G401 (cell line): ENCODE measurements at regions not wholly inside any gene's neighbourhood (a gene's known extent, or its start where the extent isn't known, plus 50 kb on each side); places are given as distances from the start of the nearest gene placed in this dataset.
"Not testable (repeated sequence)": the region's sequence is repeated elsewhere in the genome, so short reads cannot be mapped to it uniquely, and the experiment has no call there.

ENCODE experiments used
- DNase-seq: peaks from one replicate; pipeline ENCODE4 v3.0.0-alpha.2; 2015; ENCODE audit warnings: low spot score
- in situ Hi-C: cut with HindIII; loops from 2 replicates; pipeline ENCODE4 v1.10.0; 2016; ENCODE audit warnings: low sequenced_read_pairs, mixed read lengths

DNA sequence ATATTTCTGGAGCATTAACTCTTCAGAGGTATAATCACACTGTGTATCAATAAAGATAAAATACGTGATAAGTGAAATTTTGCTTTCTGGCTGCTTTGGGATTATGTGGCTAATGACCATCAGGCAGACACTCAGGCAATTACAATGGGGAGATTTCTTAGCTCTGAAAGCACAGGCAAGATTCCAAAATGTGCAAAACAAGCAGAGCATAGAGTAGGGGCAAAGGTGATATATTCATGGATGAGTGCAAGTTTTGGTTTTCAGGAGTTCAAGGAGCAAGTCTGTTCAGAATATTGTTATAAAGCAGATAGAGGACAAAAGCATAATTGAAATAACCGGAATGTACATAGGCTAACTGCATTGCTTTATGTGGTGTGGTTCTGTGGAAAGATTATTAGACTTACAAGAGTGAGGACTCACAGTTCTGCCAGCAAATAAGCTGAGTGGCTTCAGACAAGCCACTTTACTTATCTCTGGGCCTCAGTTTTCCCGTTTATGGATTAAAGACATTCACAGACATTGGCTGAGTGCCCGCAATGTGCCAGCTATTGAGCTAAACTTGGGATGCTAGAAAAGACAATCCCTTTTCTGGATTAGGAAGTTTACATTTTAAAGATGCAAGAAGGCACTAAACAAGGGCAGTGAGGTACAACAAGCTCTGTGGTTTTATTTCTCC, 945.6 kb upstream of the ARRDC3 start:
- in situ Hi-C loops: no loop called here
- no peak for DNase-seq

DNA sequence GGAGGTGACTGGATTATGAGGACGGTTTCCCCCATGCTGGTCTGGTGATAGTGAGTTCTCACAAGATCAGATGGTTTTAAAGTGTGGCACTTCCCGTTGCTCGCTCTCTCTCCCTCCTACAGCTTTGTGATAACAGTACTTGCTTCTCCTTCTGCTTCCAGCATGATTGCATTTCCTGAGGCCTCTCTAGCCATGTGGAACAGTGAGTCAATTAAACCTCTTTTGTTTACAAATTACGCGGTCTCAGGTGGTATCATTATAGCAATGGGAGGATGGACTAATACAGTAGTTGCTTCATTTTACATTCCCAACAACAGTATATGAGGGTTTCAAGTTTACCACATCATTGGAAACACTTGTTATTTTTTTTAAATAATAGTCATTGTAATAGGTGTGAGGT, 937.3 kb upstream of the ARRDC3 start:
- DNase-seq: no peak
- in situ Hi-C loops: no loop called here

DNA sequence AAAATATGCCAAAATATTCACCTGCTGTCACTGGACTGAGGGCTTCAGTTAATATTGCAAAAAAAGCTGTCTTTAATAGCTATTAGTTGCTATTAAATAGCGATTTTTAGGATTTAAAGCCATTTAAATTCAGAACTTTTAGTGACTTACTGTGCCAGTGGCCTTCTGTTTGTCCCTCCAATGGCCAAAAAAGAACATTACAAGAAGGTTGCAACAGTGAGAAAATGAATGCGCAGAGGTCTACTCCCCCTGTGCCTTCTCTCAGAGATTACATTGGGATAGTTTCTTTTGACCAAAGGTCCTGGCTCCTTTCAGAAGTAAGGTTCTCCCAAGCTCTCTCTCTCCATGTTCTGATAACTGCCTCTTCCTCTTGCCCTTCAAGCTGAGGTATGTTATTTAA, 930.3 kb upstream of the ARRDC3 start:
- in situ Hi-C loops: no loop called here
- DNase-seq: no peak

DNA sequence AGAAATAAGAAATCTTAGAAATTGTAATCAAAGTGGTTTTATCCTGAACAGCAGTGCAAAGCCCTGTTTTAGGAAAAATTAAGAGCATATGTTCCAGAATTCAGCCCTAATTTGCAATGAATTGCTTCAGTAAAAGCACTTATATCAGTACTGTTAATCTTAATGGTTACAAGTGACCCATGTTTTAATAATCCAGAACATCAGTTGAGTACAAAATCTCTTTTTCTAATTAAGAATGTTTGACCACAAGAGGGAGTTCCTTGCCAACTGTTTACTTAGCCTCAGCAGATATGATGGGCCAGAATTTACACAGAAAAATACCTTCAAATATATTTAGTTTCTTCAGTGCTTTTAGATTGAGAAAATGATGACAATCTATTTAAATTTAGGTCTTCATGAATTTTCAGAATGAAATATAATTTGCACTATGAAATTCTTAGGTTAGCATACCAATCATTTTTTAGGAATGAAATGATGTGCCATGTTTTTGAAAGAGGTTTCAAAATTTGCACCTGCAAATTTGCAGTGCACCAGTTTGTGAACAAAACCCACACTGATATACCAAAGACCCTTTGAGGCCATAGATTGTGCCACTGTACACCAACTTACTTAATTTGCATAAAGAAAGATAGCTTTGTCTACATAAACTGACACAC, 926.3 kb upstream of the ARRDC3 start:
- DNase-seq: peak; percentile 61
- in situ Hi-C loops: no loop called here

DNA sequence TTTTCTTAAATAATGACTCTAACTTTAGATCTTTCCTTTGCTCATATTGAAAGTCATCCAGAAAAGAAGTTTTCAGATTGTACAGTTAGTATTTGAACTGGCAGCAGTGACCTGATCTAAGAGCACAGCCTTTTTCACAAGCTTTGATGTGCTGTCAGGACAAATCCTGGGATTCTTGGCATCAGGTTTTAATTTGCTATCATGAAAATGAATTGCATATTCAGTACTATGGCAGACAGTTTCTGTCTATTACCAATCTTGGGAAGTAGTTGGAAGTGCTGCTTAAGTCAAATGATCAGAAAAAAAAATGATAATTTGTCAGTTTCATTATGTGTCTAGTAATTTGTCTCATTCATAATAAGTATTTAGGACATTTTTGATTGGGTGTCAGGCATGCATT, 925.6 kb upstream of the ARRDC3 start:
- in situ Hi-C loops: no loop called here
- no peak for DNase-seq

DNA sequence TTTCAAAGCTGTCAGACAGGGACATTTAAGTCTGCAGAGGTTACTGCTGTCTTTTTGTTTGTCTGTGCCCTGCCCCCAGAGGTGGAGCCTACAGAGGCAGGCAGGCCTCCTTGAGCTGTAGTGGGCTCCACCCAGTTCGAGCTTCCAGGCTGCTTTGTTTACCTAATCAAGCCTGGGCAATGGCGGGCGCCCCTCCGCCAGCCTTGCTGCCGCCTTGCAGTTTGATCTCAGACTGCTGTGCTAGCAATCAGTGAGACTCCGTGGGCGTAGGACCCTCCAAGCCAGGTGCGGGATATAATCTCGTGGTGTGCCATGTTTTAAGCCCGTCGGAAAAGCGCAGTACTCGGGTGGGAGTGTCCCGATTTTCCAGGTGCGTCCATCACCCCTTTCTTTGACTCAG, 919.2 kb upstream of the ARRDC3 start:
- in situ Hi-C loops, DNase-seq: not testable (repeated sequence)

DNA sequence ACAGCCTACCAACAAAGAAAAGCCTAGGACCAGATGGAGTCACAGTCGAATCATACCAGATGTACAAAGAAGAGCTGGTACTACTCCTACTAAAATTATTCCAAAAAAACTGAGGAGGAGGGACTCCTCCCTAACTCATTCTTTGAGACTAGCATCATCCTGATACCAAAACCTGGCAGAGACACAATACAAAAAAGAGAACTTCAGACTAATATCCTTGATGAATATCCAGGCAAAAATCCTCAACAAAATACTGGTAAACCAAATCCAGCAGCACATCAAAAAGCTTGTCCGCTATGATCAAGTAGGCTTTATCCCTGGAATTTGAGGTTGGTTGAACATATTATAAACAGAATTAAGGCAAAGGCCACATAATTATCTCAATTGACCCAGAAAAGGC, 900.4 kb upstream of the ARRDC3 start:
- in situ Hi-C loops: no loop called here
- DNase-seq: no peak

DNA sequence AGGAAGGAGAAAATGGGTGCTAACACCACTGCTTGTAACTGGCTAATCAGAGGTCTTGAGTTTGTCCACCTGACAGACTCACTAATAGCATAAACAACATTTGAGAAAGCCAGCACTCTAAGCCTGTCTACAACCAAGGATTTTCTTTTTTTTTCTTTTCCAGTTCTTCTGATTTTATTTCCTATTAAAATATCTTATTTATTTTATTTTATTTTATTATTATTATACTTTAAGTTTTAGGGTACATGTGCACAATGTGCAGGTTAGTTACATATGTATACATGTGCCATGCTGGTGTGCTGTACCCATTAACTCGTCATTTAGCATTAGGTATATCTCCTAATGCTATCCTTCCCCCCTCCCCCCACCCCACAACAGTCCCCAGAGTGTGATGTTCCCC, 888.6 kb upstream of the ARRDC3 start:
- in situ Hi-C loops, DNase-seq: not testable (repeated sequence)

DNA sequence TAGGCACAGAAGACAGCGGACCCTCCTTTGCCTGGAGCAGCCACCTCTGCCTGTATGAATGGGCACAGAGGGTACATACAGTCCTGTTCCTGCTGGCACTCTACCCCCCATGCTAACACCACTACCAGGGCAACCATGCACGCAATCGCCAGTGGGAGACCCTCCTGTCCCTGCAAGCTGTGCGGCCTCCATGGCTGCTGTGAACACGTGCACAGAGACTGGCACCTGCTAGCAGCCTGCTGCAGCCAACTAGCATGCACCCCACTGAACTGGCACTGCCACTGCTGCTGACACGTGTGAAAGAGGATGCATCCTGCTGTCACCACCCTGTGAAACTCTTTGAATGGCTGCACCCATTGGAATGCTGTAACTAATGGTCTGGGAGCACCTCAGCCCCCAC, 885.2 kb upstream of the ARRDC3 start:
- in situ Hi-C loops: no loop called here
- DNase-seq: no peak

DNA sequence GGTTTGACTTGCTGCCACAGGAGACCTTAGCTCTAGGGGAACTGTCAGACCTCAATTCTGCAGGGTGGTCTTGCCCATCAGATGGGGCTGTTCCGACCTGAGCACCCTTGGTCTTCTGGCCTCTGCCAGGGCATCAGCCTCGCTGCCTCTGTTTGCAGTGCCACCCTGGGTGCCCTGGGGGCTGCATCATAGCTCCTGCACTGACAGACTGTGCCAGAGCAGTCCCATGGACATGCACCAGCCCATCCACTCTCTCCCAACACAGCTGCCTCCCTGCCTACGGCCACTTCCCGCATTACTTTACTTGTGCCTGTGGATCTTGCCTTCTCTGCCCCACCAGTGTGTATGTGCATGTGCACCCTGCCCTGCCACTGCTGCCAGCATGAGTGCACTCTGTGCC, 884.7 kb upstream of the ARRDC3 start:
- in situ Hi-C loops: no loop called here
- DNase-seq: no peak

DNA sequence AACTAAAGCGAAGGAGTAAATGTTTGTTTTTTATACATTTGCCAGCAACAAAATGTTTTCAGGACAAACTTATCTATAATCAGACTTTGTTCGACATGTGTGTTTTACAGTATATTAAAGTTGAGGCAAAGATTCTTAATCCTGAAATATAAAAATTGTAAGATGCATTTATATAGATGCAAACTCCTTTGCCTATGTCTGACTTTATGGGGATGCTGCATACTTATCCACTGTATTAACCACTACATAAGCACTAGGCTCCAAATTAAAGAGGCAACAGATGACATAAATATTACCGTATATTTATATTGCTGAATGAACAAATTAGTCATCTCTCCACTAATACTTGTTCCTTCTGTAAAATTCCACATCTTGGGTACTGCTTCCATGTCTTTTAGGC, 882.7 kb upstream of the ARRDC3 start:
- in situ Hi-C loops: no loop called here
- DNase-seq: no peak

DNA sequence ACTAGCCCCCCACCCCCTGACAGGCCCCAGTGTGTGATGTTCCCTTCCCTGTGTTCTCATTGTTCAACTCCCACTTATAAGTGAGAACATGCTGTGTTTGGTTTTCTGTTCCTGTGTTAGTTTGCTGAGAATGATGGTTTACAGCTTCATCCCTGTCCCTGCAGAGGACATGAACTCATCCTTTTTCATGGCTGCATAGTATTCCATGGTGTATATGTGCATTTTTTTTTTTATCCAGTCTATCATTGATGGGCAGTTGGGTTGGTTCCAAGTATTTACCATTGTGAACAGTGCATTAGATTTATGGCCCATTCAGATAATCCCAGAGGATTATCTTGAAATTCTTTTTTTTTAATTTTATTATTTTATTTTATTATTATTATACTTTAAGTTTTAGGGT, 872.5 kb upstream of the ARRDC3 start:
- in situ Hi-C loops, DNase-seq: not testable (repeated sequence)

DNA sequence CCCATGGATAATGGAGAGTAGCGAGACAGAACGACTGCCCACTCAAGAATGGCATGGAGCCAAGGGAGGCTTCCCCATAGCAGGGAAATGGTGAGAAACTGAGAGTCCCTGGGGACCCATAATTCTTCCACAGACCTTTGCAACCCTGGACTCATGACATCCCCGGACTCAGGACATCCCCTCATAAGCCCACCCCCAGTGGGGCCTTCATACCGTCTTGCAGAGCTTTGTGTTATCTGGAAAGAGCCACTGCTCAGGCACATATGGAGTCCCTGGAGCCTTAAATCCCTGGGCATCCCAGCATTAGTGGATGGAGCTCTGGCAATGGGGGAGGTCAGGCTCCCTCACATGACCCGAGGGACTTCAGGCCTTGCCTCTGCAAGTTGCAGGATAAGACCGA, 865.4 kb upstream of the ARRDC3 start:
- no peak for DNase-seq
- in situ Hi-C loops: no loop called here

DNA sequence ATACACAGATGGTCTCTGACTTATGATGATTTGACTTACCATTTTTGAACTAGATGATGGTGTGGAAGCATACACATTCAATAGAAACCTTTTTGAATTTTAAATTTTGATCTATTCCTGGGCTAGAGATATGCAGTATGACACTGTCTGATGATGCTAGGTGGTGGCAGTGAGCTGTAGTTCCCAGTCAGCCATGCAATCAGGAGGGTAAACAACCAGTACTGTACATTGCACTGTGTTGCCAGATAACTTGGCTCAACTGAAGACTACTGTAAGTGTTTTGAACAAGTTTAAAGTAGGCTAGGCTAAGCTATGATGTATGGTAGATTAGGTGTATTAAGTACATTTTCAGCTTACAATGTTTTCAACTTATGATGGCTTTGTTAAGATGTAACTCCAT, 859.1 kb upstream of the ARRDC3 start:
- in situ Hi-C loops: no loop called here
- no peak for DNase-seq

DNA sequence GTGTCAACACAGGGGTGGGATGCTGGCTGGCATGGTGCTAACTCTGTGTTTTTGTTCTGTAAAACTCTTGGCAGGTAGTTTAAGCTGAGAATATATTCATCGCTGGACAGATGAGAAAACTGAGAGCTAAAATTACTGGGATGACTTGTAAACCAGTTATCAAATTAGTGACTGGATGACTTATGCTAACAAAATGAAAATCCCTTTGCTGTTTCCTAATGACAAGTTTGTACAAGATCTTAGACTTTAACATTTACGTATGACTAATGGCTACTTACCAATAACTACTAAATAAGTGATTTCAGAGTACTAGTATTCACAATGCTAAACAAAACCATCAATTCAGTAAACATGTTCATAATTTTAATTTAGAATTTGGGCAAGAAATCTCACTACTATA, 854.8 kb upstream of the ARRDC3 start:
- no peak for DNase-seq
- in situ Hi-C loops: no loop called here

DNA sequence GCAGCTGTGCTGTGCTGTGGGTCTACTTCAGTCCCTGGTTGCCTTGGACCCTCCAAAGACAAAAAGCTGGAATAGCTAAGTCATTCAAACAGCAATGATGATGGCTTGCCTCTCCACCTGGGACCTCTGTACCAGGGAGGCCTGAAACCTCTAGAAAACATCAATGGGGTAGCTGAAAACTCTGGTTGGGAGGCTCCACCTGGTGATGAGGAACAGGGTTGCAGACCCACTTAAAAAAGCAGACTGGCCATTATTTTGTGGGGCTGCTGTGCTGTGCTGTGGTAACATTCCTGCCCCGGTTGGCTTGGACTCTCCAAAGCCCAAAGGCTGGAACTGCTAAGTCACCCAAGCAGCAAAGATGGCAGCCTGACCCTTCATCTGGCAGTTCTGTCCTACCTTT, 839.3 kb upstream of the ARRDC3 start:
- in situ Hi-C loops: no loop called here
- no peak for DNase-seq

DNA sequence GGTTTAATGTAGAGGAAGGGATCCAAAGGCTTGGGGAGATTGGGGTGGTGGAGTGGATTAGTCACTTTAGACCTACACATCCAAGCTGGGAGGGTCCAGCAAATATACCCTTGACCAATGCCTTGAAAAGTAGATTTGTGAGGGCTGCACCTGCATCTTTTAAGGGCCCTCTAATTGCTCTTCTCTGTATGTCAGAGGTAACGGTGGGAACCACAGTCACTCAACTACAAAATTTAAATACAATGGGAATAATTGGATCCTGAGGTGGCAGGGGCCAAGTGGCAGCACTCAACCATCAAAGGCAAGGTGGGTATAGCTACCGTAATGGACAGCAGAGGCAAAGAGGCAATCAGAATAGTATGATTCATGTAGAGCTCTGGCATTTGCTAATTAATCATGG, 833.7 kb upstream of the ARRDC3 start:
- in situ Hi-C loops, DNase-seq: not testable (repeated sequence)

DNA sequence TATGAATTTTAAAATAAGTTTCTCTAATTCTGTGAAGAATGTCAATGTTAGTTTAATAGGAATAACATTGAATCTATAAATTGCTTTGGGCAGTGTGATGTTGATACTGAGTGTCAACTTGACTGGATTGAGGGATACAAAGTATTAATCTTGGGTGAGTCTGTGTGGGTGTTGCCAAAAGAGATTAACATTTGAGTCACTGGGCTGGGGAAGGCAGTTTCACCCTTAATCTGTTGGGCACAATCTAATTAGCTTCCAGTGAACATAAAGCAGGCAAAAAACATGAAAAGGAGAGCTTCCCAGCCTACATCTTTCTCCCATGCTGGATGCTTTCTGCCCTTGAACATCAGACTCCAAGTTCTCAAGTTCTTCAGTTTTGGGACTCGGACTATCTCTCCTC, 832.0 kb upstream of the ARRDC3 start:
- no peak for DNase-seq
- in situ Hi-C loops: no loop called here

DNA sequence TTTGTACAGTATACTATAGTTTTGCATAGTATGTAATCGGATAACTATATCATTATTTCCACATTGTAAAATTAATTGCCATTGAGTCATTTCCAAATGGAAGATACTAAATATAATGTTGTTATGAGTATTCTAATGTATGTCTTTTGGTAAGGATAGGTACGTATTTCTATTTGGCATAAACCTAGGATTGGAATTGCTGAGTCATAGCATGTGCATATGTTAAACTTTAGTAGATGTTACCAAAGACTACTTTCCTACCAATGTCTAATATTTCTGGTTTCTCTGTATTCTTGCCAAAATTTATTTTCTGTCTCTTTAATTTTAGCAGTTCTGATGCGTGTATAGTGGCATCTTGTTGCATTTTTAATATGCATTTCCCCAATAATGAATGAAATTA, 825.1 kb upstream of the ARRDC3 start:
- no peak for DNase-seq
- in situ Hi-C loops: no loop called here

DNA sequence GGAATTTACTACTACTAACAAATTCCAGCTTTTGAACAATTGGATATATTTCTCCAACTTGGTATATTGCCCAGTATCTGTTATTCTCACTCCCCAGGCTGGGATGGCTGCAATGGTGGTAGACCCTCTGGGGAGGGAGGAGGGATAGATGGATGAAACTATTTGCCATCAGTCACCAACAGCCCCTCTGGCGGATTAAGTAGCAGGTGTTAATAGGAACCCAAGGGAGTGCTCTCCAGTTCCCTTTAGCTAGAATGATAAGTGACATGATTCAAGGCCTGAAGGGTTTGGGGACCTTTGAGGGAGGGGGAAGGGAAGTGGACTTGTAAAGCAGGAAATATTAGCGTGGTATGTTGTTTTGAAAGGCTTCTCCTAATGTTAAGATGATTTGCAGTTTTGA, 824.0 kb upstream of the ARRDC3 start:
- no peak for DNase-seq
- in situ Hi-C loops: no loop called here

DNA sequence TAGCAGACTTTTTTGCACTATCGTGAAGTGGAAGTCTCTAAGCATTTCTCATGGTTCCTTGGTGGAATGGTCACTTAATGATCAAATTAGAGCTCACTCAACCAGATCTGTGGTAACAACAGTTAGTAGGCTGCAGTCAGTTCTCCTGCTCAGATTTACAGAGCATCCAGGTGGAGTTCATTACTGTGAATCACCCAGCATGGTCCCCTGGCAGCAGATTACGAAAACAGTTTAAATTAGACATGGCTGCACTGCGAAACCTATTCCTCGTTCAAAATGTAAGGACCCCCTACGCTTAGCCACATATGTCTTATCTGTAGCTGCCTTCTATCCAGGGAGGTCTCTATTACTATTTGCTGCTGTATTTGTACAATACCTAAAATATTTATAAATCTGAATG, 823.6 kb upstream of the ARRDC3 start:
- DNase-seq: no peak
- in situ Hi-C loops: no loop called here
